GM18517 (cell line): ENCODE measurements at regions not wholly inside any gene's neighbourhood (a gene's known extent, or its start where the extent isn't known, plus 50 kb on each side); places are given as distances from the start of the nearest gene placed in this dataset.

Experiments
- ATAC-seq: cut with Tn5 transposase; IDR thresholded peaks from one replicate; pipeline ENCODE4 v1.9.1; 2021; ENCODE audit warnings: mild to moderate bottlenecking, moderate library complexity; ENCODE audit not compliant: unreplicated experiment

- ATAC-seq: no peak
These were observed 243.0 kb downstream of the ICE1 start for GRCh38 chr5:5665225-5666075.

DNA sequence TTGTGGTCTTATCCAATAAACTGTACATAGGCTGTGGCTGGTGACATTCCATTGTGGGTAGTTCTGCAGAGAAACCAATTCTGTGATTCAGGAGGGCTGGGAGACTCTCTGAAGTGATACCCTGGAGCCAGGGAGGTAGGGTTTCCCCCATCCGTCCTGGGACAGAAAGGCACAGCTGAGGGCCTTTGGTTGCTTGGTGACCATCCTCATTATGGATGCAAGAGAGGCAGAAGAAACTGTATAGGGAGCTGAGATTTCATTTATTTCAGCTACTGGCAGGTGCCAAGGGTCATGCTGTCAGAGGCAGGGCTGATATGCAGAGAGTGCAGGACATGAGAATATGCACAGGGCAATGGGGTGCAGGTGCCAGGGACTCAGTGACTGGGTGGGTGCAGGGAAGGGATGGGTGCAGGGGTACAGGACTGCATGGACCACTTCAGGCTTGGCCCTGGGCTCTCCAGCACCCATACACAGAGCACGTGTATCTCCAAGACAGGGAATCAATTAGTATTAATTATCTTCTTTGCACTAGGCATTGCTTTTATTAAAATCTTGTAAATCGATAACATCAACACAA lies 236.5 kb downstream of the ICE1 start:
- no peak for ATAC-seq

DNA sequence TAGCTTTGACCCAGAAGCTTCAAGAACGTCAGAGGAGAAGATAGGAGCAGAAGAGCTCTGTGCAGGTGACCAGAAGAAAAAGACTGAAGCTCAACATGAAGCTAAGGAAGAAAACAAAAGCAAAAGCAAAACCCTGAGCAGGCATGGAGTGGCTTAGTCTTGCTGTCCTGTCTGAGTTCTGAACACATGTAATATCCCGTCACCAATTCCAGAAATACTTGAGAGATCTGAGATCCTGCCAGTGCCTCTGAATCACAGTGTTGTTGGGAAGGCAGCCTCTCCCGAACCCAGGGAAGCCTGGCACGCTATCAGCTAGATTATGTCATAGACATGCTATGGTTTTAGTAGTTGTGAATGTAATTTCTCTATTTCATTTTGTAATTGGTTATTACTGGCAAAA lies 235.7 kb downstream of the ICE1 start:
- ATAC-seq: no peak

DNA sequence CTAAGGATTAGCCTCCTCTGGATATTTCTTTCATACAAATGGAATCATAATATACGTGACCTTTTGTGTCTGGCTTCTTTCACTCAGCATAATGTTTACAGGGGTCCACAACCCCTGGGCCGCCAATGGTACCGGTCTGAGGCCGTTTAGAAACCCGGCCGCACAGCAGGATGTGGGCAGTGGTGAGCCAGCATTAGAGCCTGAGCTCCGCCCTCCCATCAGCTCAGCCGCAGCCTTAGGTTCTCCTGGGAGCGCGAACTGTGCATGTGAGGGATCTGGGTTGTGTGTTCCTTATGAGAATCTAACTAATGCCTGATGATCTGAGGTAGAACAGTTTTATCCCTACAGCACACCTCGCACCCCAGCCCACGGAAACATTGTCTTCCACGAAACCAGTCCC lies 229.7 kb downstream of the ICE1 start:
- no peak for ATAC-seq

GRCh38 chr5:5650949-5651348 lies 228.5 kb downstream of the ICE1 start:
- no peak for ATAC-seq

- no peak for ATAC-seq
These were observed 227.8 kb downstream of the ICE1 start for GRCh38 chr5:5650242-5650641.

DNA sequence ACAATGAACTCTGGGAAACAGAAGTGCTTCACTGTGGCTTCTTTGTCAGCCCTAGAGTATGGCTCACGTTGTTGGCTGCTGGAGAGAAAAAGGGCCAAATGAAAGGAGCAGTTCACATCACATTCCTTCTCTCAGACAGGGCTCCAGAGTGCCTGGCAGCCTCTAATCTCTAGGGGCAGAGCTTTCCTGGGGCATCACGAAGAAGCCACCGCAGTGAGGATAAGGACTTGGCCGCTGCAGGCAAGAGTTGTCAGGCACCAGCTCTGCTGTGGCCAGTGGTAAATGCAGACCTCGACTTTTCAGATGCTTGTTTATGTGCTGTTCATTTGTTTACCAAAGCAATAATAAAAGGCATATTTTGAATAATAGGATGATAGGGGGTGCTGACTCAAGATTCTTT lies 227.2 kb downstream of the ICE1 start:
- ATAC-seq: no peak

DNA sequence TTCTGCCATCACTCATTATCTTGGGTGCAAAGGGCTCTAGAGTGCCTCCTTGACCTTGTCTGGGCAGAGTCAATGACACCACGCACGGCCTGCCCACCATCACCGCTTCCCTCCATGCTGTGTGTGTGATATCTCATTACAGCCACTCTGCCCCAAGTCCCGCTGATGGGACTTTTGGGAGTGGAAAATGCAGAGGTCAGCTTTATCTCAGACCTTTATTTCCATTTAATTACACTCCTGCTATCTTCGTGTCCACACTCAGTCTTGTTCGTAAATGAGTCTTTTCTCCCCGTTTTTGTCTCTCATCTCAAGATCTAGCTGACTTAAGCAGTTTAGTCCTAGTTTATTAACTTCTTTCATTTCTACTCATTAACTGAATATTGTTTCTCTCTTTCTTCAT lies 226.2 kb downstream of the ICE1 start:
- no peak for ATAC-seq

- no peak for ATAC-seq
These were observed 223.4 kb downstream of the ICE1 start for GRCh38 chr5:5645891-5646290.

DNA sequence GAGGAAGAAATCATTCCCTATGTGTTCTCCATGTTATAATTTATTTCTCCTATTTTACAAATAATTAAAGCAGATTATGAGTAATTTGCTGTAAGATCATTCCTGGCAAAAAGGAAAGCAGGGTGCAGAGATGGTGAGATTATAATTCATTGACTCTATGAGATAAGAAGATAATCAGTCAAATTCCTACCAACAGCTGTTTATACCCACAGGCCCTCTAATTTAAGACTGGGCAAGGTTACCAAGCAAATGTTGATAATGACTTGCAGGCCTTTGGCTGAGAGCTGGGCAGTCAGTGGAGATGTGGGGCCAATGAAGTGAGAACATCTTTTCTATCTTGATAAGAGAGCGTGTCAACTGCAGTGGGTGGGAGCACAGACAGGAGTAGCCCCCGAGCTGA lies 222.7 kb downstream of the ICE1 start:
- ATAC-seq: no peak

DNA sequence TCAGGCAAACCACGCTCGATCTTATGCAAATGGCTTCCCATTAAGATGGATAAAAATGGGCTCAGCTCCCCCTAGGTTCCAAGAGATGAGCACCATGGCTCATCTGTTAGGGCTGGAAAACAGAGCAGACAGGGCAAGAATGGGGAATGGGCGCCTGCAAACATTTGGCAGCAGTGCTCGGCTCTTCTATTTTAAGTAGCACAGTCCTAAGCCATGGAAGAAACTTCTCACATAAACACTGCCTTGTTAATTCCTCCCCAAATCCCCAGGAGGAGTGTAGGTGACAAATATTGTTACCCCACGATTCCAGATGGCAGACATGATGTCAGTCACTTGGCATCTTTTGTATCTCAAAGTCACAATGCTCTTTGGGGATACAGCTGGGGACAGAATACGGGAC lies 221.8 kb downstream of the ICE1 start:
- no peak for ATAC-seq

- no peak for ATAC-seq
These were observed 221.0 kb downstream of the ICE1 start for GRCh38 chr5:5643481-5643880.

- no peak for ATAC-seq
These were observed 215.7 kb downstream of the ICE1 start for GRCh38 chr5:5638211-5638610.

- no peak for ATAC-seq
These were observed 214.7 kb downstream of the ICE1 start for GRCh38 chr5:5637173-5637572.

GRCh38 chr5:5634817-5635216 lies 212.3 kb downstream of the ICE1 start:
- no peak for ATAC-seq

GRCh38 chr5:5633579-5633978 lies 211.1 kb downstream of the ICE1 start:
- ATAC-seq: no peak

DNA sequence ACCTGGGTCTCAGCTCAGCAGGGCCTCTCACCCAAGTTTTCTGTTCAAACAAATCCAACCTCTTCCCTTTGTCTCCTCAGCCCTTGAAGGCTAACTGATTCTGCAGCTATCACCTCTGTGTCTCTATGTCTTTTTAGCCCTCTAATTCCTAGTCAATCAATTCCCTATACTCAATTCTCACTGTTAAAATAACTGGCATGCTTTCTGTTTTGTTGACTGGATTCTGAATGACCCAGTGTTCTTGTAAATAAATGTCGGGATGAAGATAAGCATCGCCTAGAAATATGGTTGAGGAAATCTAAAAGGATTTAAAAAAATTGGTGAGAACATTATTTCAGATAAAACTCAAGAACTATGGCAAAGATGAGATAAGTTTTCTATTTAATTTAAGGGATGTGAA lies 210.2 kb downstream of the ICE1 start:
- no peak for ATAC-seq

DNA sequence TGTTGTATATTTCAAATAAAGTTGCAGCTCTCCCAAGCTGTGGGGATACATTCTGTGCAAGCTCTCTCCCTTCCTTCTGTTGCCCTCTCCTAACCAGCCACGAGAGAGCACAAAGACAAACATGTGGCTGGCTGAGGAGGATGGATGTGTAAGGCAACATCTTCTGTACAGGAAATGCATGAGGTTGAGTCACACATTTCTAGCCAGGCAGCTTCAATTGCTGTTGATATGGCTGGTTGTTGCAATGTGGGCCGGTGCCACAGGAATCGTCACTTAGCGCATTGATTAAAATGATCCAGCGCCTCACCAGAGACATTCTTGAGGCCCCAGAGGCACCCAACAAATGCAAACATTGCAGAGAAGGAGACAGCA lies 207.1 kb downstream of the ICE1 start:
- ATAC-seq: no peak

DNA sequence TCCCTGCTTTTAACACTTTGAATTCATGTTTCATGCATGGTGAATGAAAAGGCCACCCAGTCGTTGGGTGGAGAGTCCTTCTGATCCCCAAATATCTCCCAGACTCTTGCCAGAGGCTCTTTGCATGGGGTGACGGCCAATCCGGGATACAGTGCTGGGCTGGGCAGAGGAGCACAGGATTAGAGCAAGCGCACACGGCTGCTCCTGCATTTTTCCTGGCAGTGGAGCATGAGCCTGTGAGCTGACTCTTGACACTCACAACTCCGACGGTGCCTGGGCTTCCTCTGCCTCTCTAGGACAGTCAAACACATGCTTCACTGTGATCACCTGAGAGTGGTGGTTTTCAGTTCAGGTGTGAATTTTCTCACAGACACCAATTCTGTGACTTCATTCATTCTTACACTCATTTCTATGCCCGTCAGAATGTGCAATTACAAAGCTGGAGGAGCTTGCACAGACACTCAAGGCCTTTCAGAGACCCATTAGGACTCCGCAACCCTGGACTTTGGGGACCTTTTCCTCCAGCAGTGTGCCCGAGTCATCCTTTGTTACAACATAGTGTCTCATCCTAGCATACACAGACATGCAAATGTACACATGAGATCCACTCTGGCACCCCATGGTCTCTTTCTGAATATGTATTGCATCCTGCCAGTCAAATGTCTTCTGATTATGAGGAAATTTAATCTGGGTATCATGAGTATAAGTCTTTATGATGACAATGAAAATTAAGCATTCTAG lies 206.6 kb downstream of the ICE1 start:
- ATAC-seq: no peak

DNA sequence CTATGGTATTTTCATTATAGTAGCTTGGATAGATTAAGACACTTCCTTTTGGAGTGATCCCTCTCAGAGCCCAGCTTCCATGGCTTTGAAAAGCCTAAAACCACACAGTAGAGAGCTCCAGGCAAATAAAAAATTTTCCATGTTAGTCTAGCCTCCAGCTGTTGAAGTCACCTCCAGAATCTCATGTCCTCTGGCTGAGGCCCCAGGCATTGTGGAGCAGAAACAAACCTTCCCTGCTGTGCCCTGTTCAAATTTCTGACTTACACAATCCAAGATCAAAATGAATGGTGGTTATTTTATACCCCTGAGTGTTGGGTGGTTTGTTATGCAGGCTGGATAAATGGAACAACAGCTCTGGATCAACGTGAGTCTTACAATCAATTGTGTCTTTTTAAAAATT lies 203.9 kb downstream of the ICE1 start:
- ATAC-seq: no peak

DNA sequence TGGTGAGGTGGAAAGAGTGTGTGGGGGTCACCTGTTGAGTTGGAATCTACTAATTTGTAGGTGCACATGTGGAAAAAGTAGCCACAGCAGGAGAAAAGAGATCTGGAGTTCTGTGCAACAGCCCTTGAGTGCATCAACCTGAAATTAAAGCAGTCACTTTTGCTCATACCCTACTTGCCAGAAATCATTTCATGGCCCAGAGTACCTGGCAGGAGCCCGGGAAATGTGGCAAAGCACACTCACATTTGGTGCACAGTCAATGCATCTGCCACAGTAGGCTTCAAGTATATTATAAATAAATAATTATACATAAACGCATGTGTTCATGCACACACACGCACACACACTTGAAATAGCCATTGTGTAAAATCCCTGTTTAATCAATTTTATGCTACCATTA lies 203.0 kb downstream of the ICE1 start:
- no peak for ATAC-seq

GRCh38 chr5:5623397-5623796 lies 200.9 kb downstream of the ICE1 start:
- no peak for ATAC-seq
